Naive thymus-derived CD4-positive, alpha-beta T cell (primary cell): ENCODE measurements at regions not wholly inside any gene's neighbourhood (a gene's known extent, or its start where the extent isn't known, plus 50 kb on each side); places are given as distances from the start of the nearest gene placed in this dataset.

Experiments used
- ATAC-seq: fragments of 150-1000 bp; cut with Tn5 transposase; 2 replicates; pipeline ENCODE4 v1.10.0; 2021; ENCODE audit warnings: mild to moderate bottlenecking, moderate library complexity
- CTCF ChIA-PET: fragments of 350-600 bp; sonication (Branson Sonifier 250); formaldehyde crosslinking; loops from one replicate; lab custom pipeline; 2021; ENCODE audit warnings: antibody characterized with exemption; lab: Charles Lee
- POLR2A ChIA-PET: fragments of 350-600 bp; sonication (Branson Sonifier 250); formaldehyde crosslinking; loops from one replicate; lab custom pipeline; 2021; ENCODE audit warnings: antibody characterized with exemption, inconsistent platforms; lab: Charles Lee
- DNase-seq, 9 donors: peaks; one replicate each; pipeline versions ENCODE4 v3.0.0 to v3.0.0-alpha.2; 2020 to 2022; ENCODE audit warnings: mixed read lengths in 1 of 9
- H3K27ac ChIP-seq: one replicate; pipeline ENCODE4 v1.7.0; 2013; ENCODE audit warnings: mild to moderate bottlenecking, low read depth, low read length, moderate library complexity
- H3K27me3 ChIP-seq, 2 donors: one replicate each; pipeline ENCODE4 v1.7.0; 2013; ENCODE audit warnings: low read length in 2 of 2, mild to moderate bottlenecking in 2 of 2, moderate library complexity in 2 of 2; ENCODE audit not compliant: control insufficient read depth in 2 of 2, insufficient read depth in 2 of 2
- H3K36me3 ChIP-seq, 3 experiments: 1 replicate in 2 of 3; 2 replicates in 1 of 3; pipeline ENCODE4 v1.7.0; 2013; ENCODE audit warnings: low read length in 3 of 3, mild to moderate bottlenecking in 3 of 3, moderate library complexity in 1 of 3; ENCODE audit not compliant: insufficient read depth in 3 of 3, control insufficient read depth in 2 of 3
- H3K4me1 ChIP-seq, 2 donors: one replicate each; pipeline ENCODE4 v1.7.0; 2013; ENCODE audit warnings: low read length in 2 of 2, mild to moderate bottlenecking in 2 of 2, moderate library complexity in 1 of 2; ENCODE audit not compliant: control insufficient read depth in 2 of 2, insufficient read depth in 2 of 2
- H3K4me3 ChIP-seq: 2 replicates; pipeline ENCODE4 v1.7.0; 2013; ENCODE audit warnings: mild to moderate bottlenecking, low read length
- H3K9me3 ChIP-seq, 3 experiments: 1 replicate in 2 of 3; 2 replicates in 1 of 3; pipeline ENCODE4 v1.7.0; 2013; ENCODE audit warnings: low read length in 3 of 3; ENCODE audit not compliant: control insufficient read depth in 2 of 3
- H3K27ac Mint-ChIP-seq, 9 donors: one replicate each; pipeline ENCODE4 v1.8.0; 2020 to 2022; ENCODE audit warnings: mixed read lengths in 9 of 9, mild to moderate bottlenecking in 8 of 9, moderate library complexity in 5 of 9, inconsistent platforms in 2 of 9
- H3K27me3 Mint-ChIP-seq, 5 donors: one replicate each; pipeline ENCODE4 v1.8.0; 2021 to 2022; ENCODE audit warnings: mixed read lengths in 5 of 5, mild to moderate bottlenecking in 1 of 5
- H3K36me3 Mint-ChIP-seq, 5 donors: one replicate each; pipeline ENCODE4 v1.8.0; 2020 to 2022; ENCODE audit warnings: mixed read lengths in 5 of 5, mild to moderate bottlenecking in 3 of 5, inconsistent platforms in 1 of 5
- H3K4me1 Mint-ChIP-seq, 7 donors: one replicate each; pipeline ENCODE4 v1.8.0; 2020 to 2022; ENCODE audit warnings: mixed read lengths in 7 of 7, mild to moderate bottlenecking in 3 of 7, inconsistent platforms in 1 of 7
- H3K4me3 Mint-ChIP-seq, 10 donors: one replicate each; pipeline ENCODE4 v1.8.0; 2020 to 2022; ENCODE audit warnings: mild to moderate bottlenecking in 10 of 10, mixed read lengths in 10 of 10, moderate library complexity in 6 of 10, inconsistent platforms in 2 of 10
- H3K9me3 Mint-ChIP-seq, 11 donors: one replicate each; pipeline ENCODE4 v1.8.0; 2020 to 2022; ENCODE audit warnings: mixed read lengths in 11 of 11, mild to moderate bottlenecking in 4 of 11, inconsistent platforms in 1 of 11, moderate library complexity in 1 of 11
- intact Hi-C, 2 donors: fragments of 100-400 bp; cut with micrococcal nuclease; formaldehyde crosslinking; loops; one replicate each; pipeline ENCODE4 v1.15.1; 2023

DNA sequence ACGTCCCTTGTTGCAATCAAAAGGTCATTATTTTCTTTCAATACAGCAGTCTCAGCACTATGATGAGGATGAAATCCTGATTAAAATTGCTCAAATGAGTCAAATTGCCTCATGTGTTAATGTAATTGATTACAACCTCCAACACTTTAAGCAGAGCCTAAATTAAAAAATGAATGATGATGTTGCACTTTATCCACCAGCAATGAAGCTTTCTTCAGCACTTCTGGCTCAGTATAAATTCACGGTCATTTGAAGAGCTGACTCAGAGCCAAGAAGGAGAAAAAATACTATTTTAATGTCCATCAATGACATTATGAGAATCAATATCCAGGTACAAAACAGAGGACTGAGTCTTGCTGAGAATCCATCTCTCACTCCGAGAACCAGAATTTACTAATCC, 792.6 kb upstream of the ATXN8OS start:
- intact Hi-C loops: no loop called here
- ChIA-PET CTCF (no interaction called here), POLR2A (no interaction called here)
- Mint-ChIP-seq H3K27me3 (no peaks in the 10 kb centered on the region), H3K4me3 (no peak overlapping the region), H3K36me3 (no peaks in the 10 kb centered on the region), H3K4me1 (no peaks in the 10 kb centered on the region), H3K27ac (no peak overlapping the region), H3K9me3 (peaks cover 0 to 6% (median 2%) of the 10 kb centered on the region in 11 donors)
- no peak for ATAC-seq
- Histone ChIP-seq H3K27ac (no peak overlapping the region), H3K27me3 (no peaks in the 10 kb centered on the region), H3K9me3 (no peaks in the 10 kb centered on the region), H3K36me3 (no peaks in the 10 kb centered on the region), H3K4me3 (no peak overlapping the region), H3K4me1 (no peaks in the 10 kb centered on the region)
- no peak for DNase-seq

- Histone ChIP-seq H3K36me3 (no peaks in the 10 kb centered on the region), H3K4me3 (no peak overlapping the region), H3K9me3 (no peaks in the 10 kb centered on the region), H3K4me1 (no peaks in the 10 kb centered on the region), H3K27me3 (no peaks in the 10 kb centered on the region), H3K27ac (no peak overlapping the region)
- ATAC-seq: no peak
- Mint-ChIP-seq H3K27ac (no peak overlapping the region), H3K27me3 (no peaks in the 10 kb centered on the region), H3K4me1 (no peaks in the 10 kb centered on the region), H3K9me3 (peaks cover 0 to 9% (median 0%) of the 10 kb centered on the region in 11 donors), H3K36me3 (no peaks in the 10 kb centered on the region), H3K4me3 (no peak overlapping the region)
- ChIA-PET POLR2A (no interaction called here), CTCF (no interaction called here)
- DNase-seq: no peak
- intact Hi-C loops: no loop called here
Measured at GRCh38 chr13:69306766-69307165, 800.9 kb upstream of the ATXN8OS start.

- ChIA-PET POLR2A (no interaction called here), CTCF (no interaction called here)
- DNase-seq (no peak), ATAC-seq (no peak)
- no peaks in the 10 kb centered on the region for H3K9me3 ChIP-seq
- H3K27me3 ChIP-seq: no peaks in the 10 kb centered on the region
- H3K27ac ChIP-seq: no peak overlapping the region
- H3K4me3 Mint-ChIP-seq: no peak overlapping the region
- no peaks in the 10 kb centered on the region for H3K36me3 ChIP-seq
- intact Hi-C loops: no loop called here
- H3K4me1 Mint-ChIP-seq: no peaks in the 10 kb centered on the region
- peaks cover 0 to 5% (median 0%) of the 10 kb centered on the region in 5 donors for H3K36me3 Mint-ChIP-seq
- H3K9me3 Mint-ChIP-seq: peaks cover 0 to 30% (median 6%) of the 10 kb centered on the region in 11 donors
- no peak overlapping the region for H3K27ac Mint-ChIP-seq
- H3K27me3 Mint-ChIP-seq: no peaks in the 10 kb centered on the region
- H3K4me3 ChIP-seq: no peak overlapping the region
- H3K4me1 ChIP-seq: no peaks in the 10 kb centered on the region
Measured at GRCh38 chr13:69300131-69300530, 807.5 kb upstream of the ATXN8OS start.

DNA sequence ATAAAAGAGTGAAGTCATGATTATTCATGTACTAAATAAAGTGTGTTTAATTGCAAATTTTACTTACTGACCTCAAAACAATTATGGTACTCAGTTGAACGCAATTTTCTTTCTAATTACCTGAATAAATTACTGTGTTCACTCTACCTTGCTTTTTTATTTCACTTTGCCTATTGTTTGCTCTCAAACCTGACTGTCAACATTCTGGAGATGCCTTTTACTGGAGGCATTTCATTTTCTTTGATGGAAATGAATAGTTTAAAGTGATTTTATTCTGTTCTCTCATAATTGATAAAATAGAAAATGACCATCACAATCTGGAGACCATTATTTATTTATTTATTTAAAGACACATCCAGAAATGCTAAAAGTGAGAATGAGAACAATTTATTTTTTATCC, 811.5 kb upstream of the ATXN8OS start:
- Histone ChIP-seq H3K4me1 (no peaks in the 10 kb centered on the region), H3K36me3 (no peaks in the 10 kb centered on the region), H3K27ac (no peak overlapping the region), H3K27me3 (no peaks in the 10 kb centered on the region), H3K4me3 (no peak overlapping the region), H3K9me3 (no peaks in the 10 kb centered on the region)
- CTCF ChIA-PET: no interaction called here
- intact Hi-C loops: no loop called here
- Mint-ChIP-seq H3K9me3 (peaks cover 0 to 27% (median 8%) of the 10 kb centered on the region in 11 donors), H3K36me3 (peaks cover 0 to 5% (median 0%) of the 10 kb centered on the region in 5 donors), H3K27ac (no peak overlapping the region), H3K4me1 (peaks cover 0 to 2% (median 0%) of the 10 kb centered on the region in 7 donors), H3K27me3 (no peaks in the 10 kb centered on the region), H3K4me3 (no peak overlapping the region)
- DNase-seq: no peak
- no peak for ATAC-seq
- POLR2A ChIA-PET: no interaction called here

GRCh38 chr13:69292789-69293425, 814.7 kb upstream of the ATXN8OS start:
- peaks cover 0 to 2% (median 0%) of the 10 kb centered on the region in 7 donors for H3K4me1 Mint-ChIP-seq
- DNase-seq: no peak
- no peak overlapping the region for H3K4me3 Mint-ChIP-seq

GRCh38 chr13:69291292-69291906, 816.2 kb upstream of the ATXN8OS start:
- H3K27me3 Mint-ChIP-seq: no peaks in the 10 kb centered on the region
- no peaks in the 10 kb centered on the region for H3K36me3 ChIP-seq
- H3K9me3 Mint-ChIP-seq: peaks cover 0 to 24% (median 7%) of the 10 kb centered on the region in 11 donors
- intact Hi-C loops: no loop called here
- ChIA-PET POLR2A (no interaction called here), CTCF (no interaction called here)
- H3K4me1 Mint-ChIP-seq: peaks cover 0 to 2% (median 0%) of the 10 kb centered on the region in 7 donors
- ATAC-seq (no peak), DNase-seq (no peak)
- H3K27ac ChIP-seq: no peak overlapping the region
- no peak overlapping the region for H3K4me3 Mint-ChIP-seq
- H3K27ac Mint-ChIP-seq: no peak overlapping the region
- no peak overlapping the region for H3K4me3 ChIP-seq
- no peaks in the 10 kb centered on the region for H3K27me3 ChIP-seq
- H3K9me3 ChIP-seq: no peaks in the 10 kb centered on the region
- no peaks in the 10 kb centered on the region for H3K36me3 Mint-ChIP-seq
- H3K4me1 ChIP-seq: no peaks in the 10 kb centered on the region

More at GRCh38 chr13:69292789-69293425, 814.7 kb upstream of the ATXN8OS start:
- no peaks in the 10 kb centered on the region for H3K27me3 ChIP-seq
- peaks cover 0 to 24% (median 5%) of the 10 kb centered on the region in 11 donors for H3K9me3 Mint-ChIP-seq
- H3K4me1 ChIP-seq: no peaks in the 10 kb centered on the region
- H3K36me3 ChIP-seq: no peaks in the 10 kb centered on the region
- no peak for ATAC-seq
- no peak overlapping the region for H3K4me3 ChIP-seq
- H3K36me3 Mint-ChIP-seq: no peaks in the 10 kb centered on the region
- no peaks in the 10 kb centered on the region for H3K9me3 ChIP-seq
- ChIA-PET POLR2A (interaction anchor here (0.6 kb wide), 1 partner anchor 519 kb away, joined by 3 read pairs; no protein-coding TSS in a partner anchor), CTCF (no interaction called here)
- intact Hi-C loops: no loop called here
- no peaks in the 10 kb centered on the region for H3K27me3 Mint-ChIP-seq
- H3K27ac Mint-ChIP-seq: no peak overlapping the region
- no peak overlapping the region for H3K27ac ChIP-seq

GRCh38 chr13:69288026-69288425, 819.6 kb upstream of the ATXN8OS start:
- H3K4me3 ChIP-seq: no peak overlapping the region
- intact Hi-C loops: no loop called here
- ChIA-PET POLR2A (no interaction called here), CTCF (no interaction called here)
- no peak overlapping the region for H3K27ac ChIP-seq
- ATAC-seq (no peak), DNase-seq (no peak)
- Mint-ChIP-seq H3K27ac (no peak overlapping the region), H3K27me3 (no peaks in the 10 kb centered on the region), H3K4me1 (no peaks in the 10 kb centered on the region), H3K9me3 (peaks cover 2 to 24% (median 6%) of the 10 kb centered on the region in 11 donors), H3K36me3 (no peaks in the 10 kb centered on the region), H3K4me3 (no peak overlapping the region)
- H3K27me3 ChIP-seq: no peaks in the 10 kb centered on the region
- no peaks in the 10 kb centered on the region for H3K4me1 ChIP-seq
- H3K9me3 ChIP-seq: no peaks in the 10 kb centered on the region
- no peaks in the 10 kb centered on the region for H3K36me3 ChIP-seq
